HepG2 (cell line): ENCODE measurements at regions not wholly inside any gene's neighbourhood (a gene's known extent, or its start where the extent isn't known, plus 50 kb on each side); places are given as distances from the start of the nearest gene placed in this dataset.

ENCODE experiments used
- ATAC-seq: fragments of 200-7000 bp; cut with Tn5 transposase; 3 replicates; pipeline ENCODE4 v1.9.1; 2020; ENCODE audit warnings: mild to moderate bottlenecking, moderate library complexity
- BruUV-seq: library from RNA; stranded (reverse); fragments of 400-500 nt; replicated peaks from 2 replicates; lab custom pipeline; 2021; lab: Mats Ljungman, UMichigan
- CTCF ChIA-PET: fragments of 300-600 bp; formaldehyde crosslinking; extraction: SDS; loops from one replicate; lab custom pipeline; 2021; ENCODE audit warnings: low total read pairs, inconsistent platforms, low intra/inter-chr PET ratio; lab: Yijun Ruan, JAX
- POLR2A ChIA-PET: fragments of 350-600 bp; sonication (Branson Sonifier 250); formaldehyde crosslinking; loops from one replicate; lab custom pipeline; 2020; ENCODE audit warnings: antibody characterized with exemption, inconsistent platforms; lab: Yijun Ruan, JAX
- DNase-seq: peaks from one replicate; pipeline ENCODE4 v3.0.0-alpha.2; 2015; ENCODE audit warnings: low spot score
- FAIRE-seq: peaks from 3 replicates; lab custom pipeline; 2011; peaks lifted over from hg19 to GRCh38; lab: Jason Lieb, UNC
- H2AFZ ChIP-seq: one replicate; pipeline ENCODE4 v1.6.1; 2011; ENCODE audit warnings: low read length, inconsistent platforms
- H3K27ac ChIP-seq: fragments of 300-600 bp; 3 replicates; pipeline ENCODE4 v1.8.0; 2011; ENCODE audit warnings: mixed run types, mild to moderate bottlenecking, mixed read lengths, low read length, inconsistent platforms; ENCODE audit not compliant: insufficient read depth; ENCODE audit errors: extremely low read length
- H3K27me3 ChIP-seq, 2 experiments: fragments of 200-600 bp in 1 of 2; 2 replicates in 1 of 2; 3 replicates in 1 of 2; pipeline versions ENCODE4 v1.6.0 to v1.8.0; 2011; ENCODE audit warnings: low read length in 2 of 2, mild to moderate bottlenecking in 2 of 2, moderate library complexity in 2 of 2, inconsistent platforms in 1 of 2; ENCODE audit not compliant: insufficient read depth in 2 of 2, control insufficient read depth in 1 of 2
- H3K36me3 ChIP-seq, 2 experiments: fragments of 200-600 bp in 1 of 2; replicated peaks in 1 of 2; 2 replicates in 1 of 2; 3 replicates in 1 of 2; pipeline versions ENCODE4 v1.5.1 to v1.8.0; 2011; ENCODE audit warnings: low read length in 2 of 2, inconsistent platforms in 1 of 2; ENCODE audit not compliant: insufficient read depth in 2 of 2, control insufficient read depth in 1 of 2
- H3K4me1 ChIP-seq: 2 replicates; pipeline ENCODE4 v1.5.1; 2012; ENCODE audit warnings: low read length, inconsistent platforms; ENCODE audit not compliant: insufficient read depth
- H3K4me2 ChIP-seq: 2 replicates; pipeline ENCODE4 v1.6.0; 2011; ENCODE audit warnings: low read depth, low read length, inconsistent platforms
- H3K4me3 ChIP-seq, 3 experiments: fragments of 200-600 bp in 1 of 3; sonication (generic), shearing (Covaris generic) in 1 of 3; replicated peaks in 1 of 3; 2 replicates each; pipeline ENCODE4 v1.5.1; 2011 to 2016; ENCODE audit warnings: low read length in 3 of 3, inconsistent platforms in 2 of 3, low read depth in 2 of 3, mild to moderate bottlenecking in 2 of 3, control low read depth in 1 of 3, mixed read lengths in 1 of 3; ENCODE audit not compliant: insufficient read depth in 1 of 3
- H3K79me2 ChIP-seq: one replicate; pipeline ENCODE4 v1.6.1; 2011; ENCODE audit warnings: low read length, inconsistent platforms; ENCODE audit not compliant: insufficient read depth
- H3K9ac ChIP-seq: 2 replicates; pipeline ENCODE4 v1.6.0; 2011; ENCODE audit warnings: mild to moderate bottlenecking, low read depth, low read length, inconsistent platforms; ENCODE audit not compliant: insufficient read depth
- H3K9me3 ChIP-seq: 2 replicates; pipeline ENCODE4 v1.5.1; 2012; ENCODE audit warnings: mild to moderate bottlenecking, low read length
- H4K20me1 ChIP-seq: 2 replicates; pipeline ENCODE4 v1.6.0; 2011; ENCODE audit warnings: inconsistent platforms, mild to moderate bottlenecking, low read length, moderate library complexity; ENCODE audit not compliant: insufficient read depth
- AHR ChIP-seq: IDR thresholded peaks from 2 replicates; pipeline ENCODE4 v1.6.1; 2018; ENCODE audit warnings: missing genetic modification reagents, missing compliant biosample characterization
- ATRX ChIP-seq: sonication (generic); formaldehyde crosslinking; IDR thresholded peaks from 2 replicates; pipeline ENCODE4 v1.4.0; 2020; ENCODE audit warnings: missing genetic modification reagents, borderline replicate concordance
- BCL6 ChIP-seq: IDR thresholded peaks from 2 replicates; pipeline ENCODE4 v1.6.1; 2016; ENCODE audit warnings: missing genetic modification reagents, missing compliant biosample characterization
- HDAC1 ChIP-seq: sonication (generic); formaldehyde crosslinking; IDR thresholded peaks from 2 replicates; pipeline ENCODE4 v1.5.1; 2020; ENCODE audit warnings: mild to moderate bottlenecking, missing genetic modification reagents
- HNF4A ChIP-seq: sonication (generic); formaldehyde crosslinking; IDR thresholded peaks from 2 replicates; pipeline ENCODE4 v1.4.0; 2020; ENCODE audit warnings: missing genetic modification reagents
- KDM6A ChIP-seq: IDR thresholded peaks from 2 replicates; pipeline ENCODE4 v1.6.1; 2016; ENCODE audit warnings: low read depth
- SATB2 ChIP-seq: sonication (generic); formaldehyde crosslinking; IDR thresholded peaks from 2 replicates; pipeline ENCODE4 v1.5.0; 2020; ENCODE audit warnings: missing genetic modification reagents
- WIZ ChIP-seq: sonication (generic); formaldehyde crosslinking; IDR thresholded peaks from 2 replicates; pipeline ENCODE4 v1.5.1; 2020; ENCODE audit warnings: mild to moderate bottlenecking, missing genetic modification reagents
- ZBTB38 ChIP-seq: sonication (generic); formaldehyde crosslinking; IDR thresholded peaks from 2 replicates; pipeline ENCODE4 v1.5.1; 2020; ENCODE audit warnings: mild to moderate bottlenecking, missing genetic modification reagents
- ZEB1 ChIP-seq: IDR thresholded peaks from 2 replicates; pipeline ENCODE4 v1.6.1; 2012; ENCODE audit warnings: mild to moderate bottlenecking, low read depth, inconsistent platforms; ENCODE audit not compliant: insufficient replicate concordance
- ZNF367 ChIP-seq: sonication (generic); formaldehyde crosslinking; IDR thresholded peaks from 2 replicates; pipeline ENCODE4 v1.4.0; 2020; ENCODE audit warnings: missing genetic modification reagents, borderline replicate concordance
- WGBS: methylation state at CpG from one replicate; pipeline ENCODE4 v1.1.6; 2017; ENCODE audit warnings: low lambda C conversion rate; 5-methylcytosine and 5-hydroxymethylcytosine counted together
- in situ Hi-C: cut with HindIII; loops from 2 replicates; pipeline ENCODE4 v1.10.0; 2017; ENCODE audit warnings: low pct_unique_long_range_greater_than_20kb; ENCODE audit not compliant: extremely low pct_ligation_motif_present
- intact Hi-C: fragments of 100-400 bp; cut with micrococcal nuclease; formaldehyde crosslinking; loops from one replicate; pipeline ENCODE4 v1.10.0; 2022; ENCODE audit not compliant: unreplicated experiment
- TF ChIP-seq, protein P1 (sequence below): sonication (generic); formaldehyde crosslinking; IDR thresholded peaks from 2 replicates; pipeline ENCODE4 v1.4.0; 2020; ENCODE audit warnings: missing genetic modification reagents
- TF ChIP-seq, protein P2 (sequence below): sonication (generic); formaldehyde crosslinking; IDR thresholded peaks from 2 replicates; pipeline ENCODE4 v1.9.0; 2021; ENCODE audit warnings: missing genetic modification reagents, borderline replicate concordance
- TF ChIP-seq, protein P3 (sequence below): sonication (generic); formaldehyde crosslinking; IDR thresholded peaks from 2 replicates; pipeline ENCODE4 v1.5.1; 2020; ENCODE audit warnings: missing genetic modification reagents, mild to moderate bottlenecking, borderline replicate concordance
- TF ChIP-seq, protein P4 (sequence below): sonication (generic); formaldehyde crosslinking; IDR thresholded peaks from 2 replicates; pipeline ENCODE4 v1.8.1; 2023; ENCODE audit warnings: missing genetic modification reagents, inconsistent platforms, borderline replicate concordance
- TF ChIP-seq, protein P5 (sequence below): conservative IDR thresholded peaks from 2 replicates; pipeline ENCODE4 v1.6.1; 2018; ENCODE audit warnings: missing genetic modification reagents

DNA sequence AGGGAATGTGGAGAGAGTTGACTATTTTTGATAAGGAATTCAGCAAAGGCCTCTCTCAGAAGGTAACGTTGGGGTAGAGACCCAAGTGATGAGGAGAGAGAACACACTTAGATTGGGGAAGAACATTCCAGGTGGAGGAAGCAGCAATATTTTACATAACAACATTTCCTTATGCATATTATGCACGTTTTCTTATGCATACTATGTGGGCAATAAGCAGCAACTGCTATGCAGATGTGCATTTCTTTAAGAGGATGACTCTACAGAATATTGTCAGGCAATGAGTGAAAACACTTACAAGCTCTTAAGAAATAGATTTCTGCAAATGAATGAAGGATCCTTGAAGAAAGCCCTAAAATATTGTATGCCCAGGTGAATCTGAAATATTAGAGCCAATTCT, 91.1 kb downstream of the TMEM47 start:
- 0% methylated on average over 2 of the region's 2 CpGs for whole genome bisulfite sequencing
- Histone ChIP-seq H3K4me1 (no peaks in the 10 kb centered on the region), H3K4me2 (no peak overlapping the region), H3K27me3 (no peaks in the 10 kb centered on the region), H3K79me2 (no peaks in the 10 kb centered on the region), H3K4me3 (no peak overlapping the region), H2AFZ (no peak overlapping the region), H3K9ac (no peak overlapping the region), H3K27ac (no peak overlapping the region), H3K9me3 (peaks cover 6% of the 10 kb centered on the region), H4K20me1 (no peaks in the 10 kb centered on the region), H3K36me3 (no peaks in the 10 kb centered on the region)
- ChIA-PET POLR2A (no interaction called here), CTCF (no interaction called here)
- ATAC-seq: no peak
- in situ Hi-C loops (no loop called here), intact Hi-C loops (no loop called here)
- FAIRE-seq: no peak
- no peak for DNase-seq
- no TSS peak for BruUV-seq
- TF ChIP-seq ATRX (CRISPR knock-in tag) (no peak), AHR (CRISPR knock-in tag) (no peak), SATB2 (CRISPR knock-in tag) (no peak), ZNF367 (no peak), BCL6 (CRISPR knock-in tag) (no peak), HDAC1 (no peak), ZEB1 (no peak), WIZ (CRISPR knock-in tag) (no peak), ZBTB38 (CRISPR knock-in tag) (no peak), KDM6A (CRISPR knock-in tag) (no peak), HNF4A (CRISPR knock-in tag) (no peak)
- TF ChIP-seq, protein P1, sequence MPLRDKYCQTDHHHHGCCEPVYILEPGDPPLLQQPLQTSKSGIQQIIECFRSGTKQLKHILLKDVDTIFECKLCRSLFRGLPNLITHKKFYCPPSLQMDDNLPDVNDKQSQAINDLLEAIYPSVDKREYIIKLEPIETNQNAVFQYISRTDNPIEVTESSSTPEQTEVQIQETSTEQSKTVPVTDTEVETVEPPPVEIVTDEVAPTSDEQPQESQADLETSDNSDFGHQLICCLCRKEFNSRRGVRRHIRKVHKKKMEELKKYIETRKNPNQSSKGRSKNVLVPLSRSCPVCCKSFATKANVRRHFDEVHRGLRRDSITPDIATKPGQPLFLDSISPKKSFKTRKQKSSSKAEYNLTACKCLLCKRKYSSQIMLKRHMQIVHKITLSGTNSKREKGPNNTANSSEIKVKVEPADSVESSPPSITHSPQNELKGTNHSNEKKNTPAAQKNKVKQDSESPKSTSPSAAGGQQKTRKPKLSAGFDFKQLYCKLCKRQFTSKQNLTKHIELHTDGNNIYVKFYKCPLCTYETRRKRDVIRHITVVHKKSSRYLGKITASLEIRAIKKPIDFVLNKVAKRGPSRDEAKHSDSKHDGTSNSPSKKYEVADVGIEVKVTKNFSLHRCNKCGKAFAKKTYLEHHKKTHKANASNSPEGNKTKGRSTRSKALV: no peak
- TF ChIP-seq, protein P2, sequence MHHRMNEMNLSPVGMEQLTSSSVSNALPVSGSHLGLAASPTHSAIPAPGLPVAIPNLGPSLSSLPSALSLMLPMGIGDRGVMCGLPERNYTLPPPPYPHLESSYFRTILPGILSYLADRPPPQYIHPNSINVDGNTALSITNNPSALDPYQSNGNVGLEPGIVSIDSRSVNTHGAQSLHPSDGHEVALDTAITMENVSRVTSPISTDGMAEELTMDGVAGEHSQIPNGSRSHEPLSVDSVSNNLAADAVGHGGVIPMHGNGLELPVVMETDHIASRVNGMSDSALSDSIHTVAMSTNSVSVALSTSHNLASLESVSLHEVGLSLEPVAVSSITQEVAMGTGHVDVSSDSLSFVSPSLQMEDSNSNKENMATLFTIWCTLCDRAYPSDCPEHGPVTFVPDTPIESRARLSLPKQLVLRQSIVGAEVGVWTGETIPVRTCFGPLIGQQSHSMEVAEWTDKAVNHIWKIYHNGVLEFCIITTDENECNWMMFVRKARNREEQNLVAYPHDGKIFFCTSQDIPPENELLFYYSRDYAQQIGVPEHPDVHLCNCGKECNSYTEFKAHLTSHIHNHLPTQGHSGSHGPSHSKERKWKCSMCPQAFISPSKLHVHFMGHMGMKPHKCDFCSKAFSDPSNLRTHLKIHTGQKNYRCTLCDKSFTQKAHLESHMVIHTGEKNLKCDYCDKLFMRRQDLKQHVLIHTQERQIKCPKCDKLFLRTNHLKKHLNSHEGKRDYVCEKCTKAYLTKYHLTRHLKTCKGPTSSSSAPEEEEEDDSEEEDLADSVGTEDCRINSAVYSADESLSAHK (CRISPR knock-in tag): no peak
- TF ChIP-seq, protein P3, sequence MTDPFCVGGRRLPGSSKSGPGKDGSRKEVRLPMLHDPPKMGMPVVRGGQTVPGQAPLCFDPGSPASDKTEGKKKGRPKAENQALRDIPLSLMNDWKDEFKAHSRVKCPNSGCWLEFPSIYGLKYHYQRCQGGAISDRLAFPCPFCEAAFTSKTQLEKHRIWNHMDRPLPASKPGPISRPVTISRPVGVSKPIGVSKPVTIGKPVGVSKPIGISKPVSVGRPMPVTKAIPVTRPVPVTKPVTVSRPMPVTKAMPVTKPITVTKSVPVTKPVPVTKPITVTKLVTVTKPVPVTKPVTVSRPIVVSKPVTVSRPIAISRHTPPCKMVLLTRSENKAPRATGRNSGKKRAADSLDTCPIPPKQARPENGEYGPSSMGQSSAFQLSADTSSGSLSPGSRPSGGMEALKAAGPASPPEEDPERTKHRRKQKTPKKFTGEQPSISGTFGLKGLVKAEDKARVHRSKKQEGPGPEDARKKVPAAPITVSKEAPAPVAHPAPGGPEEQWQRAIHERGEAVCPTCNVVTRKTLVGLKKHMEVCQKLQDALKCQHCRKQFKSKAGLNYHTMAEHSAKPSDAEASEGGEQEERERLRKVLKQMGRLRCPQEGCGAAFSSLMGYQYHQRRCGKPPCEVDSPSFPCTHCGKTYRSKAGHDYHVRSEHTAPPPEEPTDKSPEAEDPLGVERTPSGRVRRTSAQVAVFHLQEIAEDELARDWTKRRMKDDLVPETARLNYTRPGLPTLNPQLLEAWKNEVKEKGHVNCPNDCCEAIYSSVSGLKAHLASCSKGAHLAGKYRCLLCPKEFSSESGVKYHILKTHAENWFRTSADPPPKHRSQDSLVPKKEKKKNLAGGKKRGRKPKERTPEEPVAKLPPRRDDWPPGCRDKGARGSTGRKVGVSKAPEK (CRISPR knock-in tag): no peak
- TF ChIP-seq, protein P4, sequence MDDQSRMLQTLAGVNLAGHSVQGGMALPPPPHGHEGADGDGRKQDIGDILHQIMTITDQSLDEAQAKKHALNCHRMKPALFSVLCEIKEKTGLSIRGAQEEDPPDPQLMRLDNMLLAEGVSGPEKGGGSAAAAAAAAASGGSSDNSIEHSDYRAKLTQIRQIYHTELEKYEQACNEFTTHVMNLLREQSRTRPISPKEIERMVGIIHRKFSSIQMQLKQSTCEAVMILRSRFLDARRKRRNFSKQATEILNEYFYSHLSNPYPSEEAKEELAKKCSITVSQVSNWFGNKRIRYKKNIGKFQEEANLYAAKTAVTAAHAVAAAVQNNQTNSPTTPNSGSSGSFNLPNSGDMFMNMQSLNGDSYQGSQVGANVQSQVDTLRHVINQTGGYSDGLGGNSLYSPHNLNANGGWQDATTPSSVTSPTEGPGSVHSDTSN: no peak
- TF ChIP-seq, protein P5, sequence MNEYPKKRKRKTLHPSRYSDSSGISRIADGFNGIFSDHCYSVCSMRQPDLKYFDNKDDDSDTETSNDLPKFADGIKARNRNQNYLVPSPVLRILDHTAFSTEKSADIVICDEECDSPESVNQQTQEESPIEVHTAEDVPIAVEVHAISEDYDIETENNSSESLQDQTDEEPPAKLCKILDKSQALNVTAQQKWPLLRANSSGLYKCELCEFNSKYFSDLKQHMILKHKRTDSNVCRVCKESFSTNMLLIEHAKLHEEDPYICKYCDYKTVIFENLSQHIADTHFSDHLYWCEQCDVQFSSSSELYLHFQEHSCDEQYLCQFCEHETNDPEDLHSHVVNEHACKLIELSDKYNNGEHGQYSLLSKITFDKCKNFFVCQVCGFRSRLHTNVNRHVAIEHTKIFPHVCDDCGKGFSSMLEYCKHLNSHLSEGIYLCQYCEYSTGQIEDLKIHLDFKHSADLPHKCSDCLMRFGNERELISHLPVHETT: no peak
